HepG2 (cell line): ENCODE measurements at regions not wholly inside any gene's neighbourhood (a gene's known extent, or its start where the extent isn't known, plus 50 kb on each side); places are given as distances from the start of the nearest gene placed in this dataset.

Experiments used
- ATAC-seq: fragments of 200-7000 bp; cut with Tn5 transposase; 3 replicates; pipeline ENCODE4 v1.9.1; 2020; ENCODE audit warnings: mild to moderate bottlenecking, moderate library complexity
- BruUV-seq: library from RNA; stranded (reverse); fragments of 400-500 nt; replicated peaks from 2 replicates; lab custom pipeline; 2021; lab: Mats Ljungman, UMichigan
- CTCF ChIA-PET: fragments of 300-600 bp; formaldehyde crosslinking; extraction: SDS; loops from one replicate; lab custom pipeline; 2021; ENCODE audit warnings: low total read pairs, inconsistent platforms, low intra/inter-chr PET ratio; lab: Yijun Ruan, JAX
- POLR2A ChIA-PET: fragments of 350-600 bp; sonication (Branson Sonifier 250); formaldehyde crosslinking; loops from one replicate; lab custom pipeline; 2020; ENCODE audit warnings: antibody characterized with exemption, inconsistent platforms; lab: Yijun Ruan, JAX
- DNase-seq: peaks from one replicate; pipeline ENCODE4 v3.0.0-alpha.2; 2015; ENCODE audit warnings: low spot score
- FAIRE-seq: peaks from 3 replicates; lab custom pipeline; 2011; peaks lifted over from hg19 to GRCh38; lab: Jason Lieb, UNC
- H2AFZ ChIP-seq: one replicate; pipeline ENCODE4 v1.6.1; 2011; ENCODE audit warnings: low read length, inconsistent platforms
- H3K27ac ChIP-seq: fragments of 300-600 bp; 3 replicates; pipeline ENCODE4 v1.8.0; 2011; ENCODE audit warnings: mixed run types, mild to moderate bottlenecking, mixed read lengths, low read length, inconsistent platforms; ENCODE audit not compliant: insufficient read depth; ENCODE audit errors: extremely low read length
- H3K27me3 ChIP-seq, 2 experiments: fragments of 200-600 bp in 1 of 2; 2 replicates in 1 of 2; 3 replicates in 1 of 2; pipeline versions ENCODE4 v1.6.0 to v1.8.0; 2011; ENCODE audit warnings: low read length in 2 of 2, mild to moderate bottlenecking in 2 of 2, moderate library complexity in 2 of 2, inconsistent platforms in 1 of 2; ENCODE audit not compliant: insufficient read depth in 2 of 2, control insufficient read depth in 1 of 2
- H3K36me3 ChIP-seq, 2 experiments: fragments of 200-600 bp in 1 of 2; replicated peaks in 1 of 2; 2 replicates in 1 of 2; 3 replicates in 1 of 2; pipeline versions ENCODE4 v1.5.1 to v1.8.0; 2011; ENCODE audit warnings: low read length in 2 of 2, inconsistent platforms in 1 of 2; ENCODE audit not compliant: insufficient read depth in 2 of 2, control insufficient read depth in 1 of 2
- H3K4me1 ChIP-seq: 2 replicates; pipeline ENCODE4 v1.5.1; 2012; ENCODE audit warnings: low read length, inconsistent platforms; ENCODE audit not compliant: insufficient read depth
- H3K4me2 ChIP-seq: 2 replicates; pipeline ENCODE4 v1.6.0; 2011; ENCODE audit warnings: low read depth, low read length, inconsistent platforms
- H3K4me3 ChIP-seq, 3 experiments: fragments of 200-600 bp in 1 of 3; sonication (generic), shearing (Covaris generic) in 1 of 3; replicated peaks in 1 of 3; 2 replicates each; pipeline ENCODE4 v1.5.1; 2011 to 2016; ENCODE audit warnings: low read length in 3 of 3, inconsistent platforms in 2 of 3, low read depth in 2 of 3, mild to moderate bottlenecking in 2 of 3, control low read depth in 1 of 3, mixed read lengths in 1 of 3; ENCODE audit not compliant: insufficient read depth in 1 of 3
- H3K79me2 ChIP-seq: one replicate; pipeline ENCODE4 v1.6.1; 2011; ENCODE audit warnings: low read length, inconsistent platforms; ENCODE audit not compliant: insufficient read depth
- H3K9ac ChIP-seq: 2 replicates; pipeline ENCODE4 v1.6.0; 2011; ENCODE audit warnings: mild to moderate bottlenecking, low read depth, low read length, inconsistent platforms; ENCODE audit not compliant: insufficient read depth
- H3K9me3 ChIP-seq: 2 replicates; pipeline ENCODE4 v1.5.1; 2012; ENCODE audit warnings: mild to moderate bottlenecking, low read length
- H4K20me1 ChIP-seq: 2 replicates; pipeline ENCODE4 v1.6.0; 2011; ENCODE audit warnings: inconsistent platforms, mild to moderate bottlenecking, low read length, moderate library complexity; ENCODE audit not compliant: insufficient read depth
- DR1 ChIP-seq: sonication (generic); formaldehyde crosslinking; IDR thresholded peaks from 2 replicates; pipeline ENCODE4 v1.8.0; 2021; ENCODE audit warnings: mild to moderate bottlenecking, missing genetic modification reagents, inconsistent platforms
- FOXJ3 ChIP-seq: sonication (generic); formaldehyde crosslinking; IDR thresholded peaks from 2 replicates; pipeline ENCODE4 v1.4.0; 2020; ENCODE audit warnings: missing genetic modification reagents, mild to moderate bottlenecking, borderline replicate concordance
- ISX ChIP-seq: sonication (generic); formaldehyde crosslinking; conservative IDR thresholded peaks from 2 replicates; pipeline ENCODE4 v1.5.0; 2020; ENCODE audit warnings: missing genetic modification reagents
- KAT2B ChIP-seq: fragments of 150-350 bp; IDR thresholded peaks from 2 replicates; pipeline ENCODE4 v1.6.1; 2014; ENCODE audit warnings: low read depth, low read length, borderline replicate concordance
- KIAA2018 ChIP-seq: sonication (generic); formaldehyde crosslinking; IDR thresholded peaks from 2 replicates; pipeline ENCODE4 v1.5.0; 2020; ENCODE audit warnings: mild to moderate bottlenecking, missing genetic modification reagents, borderline replicate concordance
- MIXL1 ChIP-seq: IDR thresholded peaks from 2 replicates; pipeline ENCODE4 v1.6.1; 2016
- MTA3 ChIP-seq: sonication (generic); formaldehyde crosslinking; IDR thresholded peaks from 2 replicates; pipeline ENCODE4 v1.4.0; 2020; ENCODE audit warnings: missing genetic modification reagents
- ZNF556 ChIP-seq: sonication (generic); formaldehyde crosslinking; IDR thresholded peaks from 2 replicates; pipeline ENCODE4 v1.4.0; 2020; ENCODE audit warnings: mild to moderate bottlenecking, missing genetic modification reagents, borderline replicate concordance
- WGBS: methylation state at CpG from one replicate; pipeline ENCODE4 v1.1.6; 2017; ENCODE audit warnings: low lambda C conversion rate; 5-methylcytosine and 5-hydroxymethylcytosine counted together
- in situ Hi-C: cut with HindIII; loops from 2 replicates; pipeline ENCODE4 v1.10.0; 2017; ENCODE audit warnings: low pct_unique_long_range_greater_than_20kb; ENCODE audit not compliant: extremely low pct_ligation_motif_present
- intact Hi-C: fragments of 100-400 bp; cut with micrococcal nuclease; formaldehyde crosslinking; loops from one replicate; pipeline ENCODE4 v1.10.0; 2022; ENCODE audit not compliant: unreplicated experiment
- TF ChIP-seq, protein P1 (sequence below): sonication (generic); formaldehyde crosslinking; IDR thresholded peaks from 2 replicates; pipeline ENCODE4 v1.4.0; 2020; ENCODE audit warnings: missing genetic modification reagents
- TF ChIP-seq, protein P2 (sequence below): IDR thresholded peaks from 2 replicates; pipeline ENCODE4 v1.6.1; 2016; ENCODE audit warnings: missing compliant biosample characterization, missing genetic modification reagents, borderline replicate concordance

DNA sequence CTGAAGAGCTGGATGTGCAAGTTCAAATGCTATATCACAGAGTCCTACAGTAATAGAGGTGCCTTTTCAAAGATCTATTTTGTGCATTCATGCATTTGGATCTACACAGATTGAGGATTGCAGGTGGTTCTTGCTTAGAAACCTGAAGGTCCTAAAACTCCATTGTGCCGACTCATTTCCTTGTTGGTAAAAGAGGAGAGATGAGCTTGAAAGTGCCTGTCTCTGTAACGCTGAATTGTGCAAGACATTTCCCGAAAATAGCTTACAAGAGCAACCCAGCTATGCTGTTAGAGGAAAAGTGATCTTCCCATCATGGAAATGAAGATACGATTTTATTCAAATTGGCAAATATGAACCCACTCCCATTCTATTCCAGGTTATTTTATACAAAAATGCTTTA is 110.7 kb upstream of the CXCL14 start:
- Histone ChIP-seq H3K27ac (no peak overlapping the region), H3K27me3 (peaks cover 0 to 25% of the 10 kb centered on the region in 2 experiments; a peak in 3 of 5 replicates), H3K4me2 (no peak overlapping the region), H3K9ac (no peak overlapping the region), H3K79me2 (no peaks in the 10 kb centered on the region), H3K4me1 (no peaks in the 10 kb centered on the region), H3K9me3 (no peaks in the 10 kb centered on the region), H3K4me3 (no peak overlapping the region), H3K36me3 (no peaks in the 10 kb centered on the region), H2AFZ (no peak overlapping the region), H4K20me1 (no peaks in the 10 kb centered on the region)
- no peak for DNase-seq
- in situ Hi-C loops = no loop called here
- no TSS peak for BruUV-seq
- TF ChIP-seq DR1 (no peak), ISX (CRISPR knock-in tag) (no peak), KAT2B (no peak), ZNF556 (CRISPR knock-in tag) (no peak), KIAA2018 (no peak), MTA3 (no peak), MIXL1 (CRISPR knock-in tag) (no peak), FOXJ3 (CRISPR knock-in tag) (no peak)
- TF ChIP-seq, protein P1, sequence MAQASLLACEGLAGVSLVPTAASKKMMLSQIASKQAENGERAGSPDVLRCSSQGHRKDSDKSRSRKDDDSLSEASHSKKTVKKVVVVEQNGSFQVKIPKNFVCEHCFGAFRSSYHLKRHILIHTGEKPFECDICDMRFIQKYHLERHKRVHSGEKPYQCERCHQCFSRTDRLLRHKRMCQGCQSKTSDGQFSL = no peak
- TF ChIP-seq, protein P2, sequence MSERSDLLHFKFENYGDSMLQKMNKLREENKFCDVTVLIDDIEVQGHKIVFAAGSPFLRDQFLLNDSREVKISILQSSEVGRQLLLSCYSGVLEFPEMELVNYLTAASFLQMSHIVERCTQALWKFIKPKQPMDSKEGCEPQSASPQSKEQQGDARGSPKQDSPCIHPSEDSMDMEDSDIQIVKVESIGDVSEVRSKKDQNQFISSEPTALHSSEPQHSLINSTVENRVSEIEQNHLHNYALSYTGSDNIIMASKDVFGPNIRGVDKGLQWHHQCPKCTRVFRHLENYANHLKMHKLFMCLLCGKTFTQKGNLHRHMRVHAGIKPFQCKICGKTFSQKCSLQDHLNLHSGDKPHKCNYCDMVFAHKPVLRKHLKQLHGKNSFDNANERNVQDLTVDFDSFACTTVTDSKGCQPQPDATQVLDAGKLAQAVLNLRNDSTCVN (CRISPR knock-in tag) = no peak
- 12% methylated on average over 4 of the region's 4 CpGs for WGBS
- ChIA-PET CTCF (no interaction called here), POLR2A (no interaction called here)
- intact Hi-C loops = no loop called here
- no peak for ATAC-seq
- FAIRE-seq = no peak
